HepG2 (cell line): ENCODE measurements at regions not wholly inside any gene's neighbourhood (a gene's known extent, or its start where the extent isn't known, plus 50 kb on each side); places are given as distances from the start of the nearest gene placed in this dataset.

Source experiments
- ATAC-seq: fragments of 200-7000 bp; cut with Tn5 transposase; 3 replicates; pipeline ENCODE4 v1.9.1; 2020; ENCODE audit warnings: mild to moderate bottlenecking, moderate library complexity
- BruUV-seq: library from RNA; stranded (reverse); fragments of 400-500 nt; replicated peaks from 2 replicates; lab custom pipeline; 2021; lab: Mats Ljungman, UMichigan
- CTCF ChIA-PET: fragments of 300-600 bp; formaldehyde crosslinking; extraction: SDS; loops from one replicate; lab custom pipeline; 2021; ENCODE audit warnings: low total read pairs, inconsistent platforms, low intra/inter-chr PET ratio; lab: Yijun Ruan, JAX
- POLR2A ChIA-PET: fragments of 350-600 bp; sonication (Branson Sonifier 250); formaldehyde crosslinking; loops from one replicate; lab custom pipeline; 2020; ENCODE audit warnings: antibody characterized with exemption, inconsistent platforms; lab: Yijun Ruan, JAX
- DNase-seq: peaks from one replicate; pipeline ENCODE4 v3.0.0-alpha.2; 2015; ENCODE audit warnings: low spot score
- FAIRE-seq: peaks from 3 replicates; lab custom pipeline; 2011; peaks lifted over from hg19 to GRCh38; lab: Jason Lieb, UNC
- H2AFZ ChIP-seq: one replicate; pipeline ENCODE4 v1.6.1; 2011; ENCODE audit warnings: low read length, inconsistent platforms
- H3K27ac ChIP-seq: fragments of 300-600 bp; 3 replicates; pipeline ENCODE4 v1.8.0; 2011; ENCODE audit warnings: mixed run types, mild to moderate bottlenecking, mixed read lengths, low read length, inconsistent platforms; ENCODE audit not compliant: insufficient read depth; ENCODE audit errors: extremely low read length
- H3K27me3 ChIP-seq, 2 experiments: fragments of 200-600 bp in 1 of 2; 2 replicates in 1 of 2; 3 replicates in 1 of 2; pipeline versions ENCODE4 v1.6.0 to v1.8.0; 2011; ENCODE audit warnings: low read length in 2 of 2, mild to moderate bottlenecking in 2 of 2, moderate library complexity in 2 of 2, inconsistent platforms in 1 of 2; ENCODE audit not compliant: insufficient read depth in 2 of 2, control insufficient read depth in 1 of 2
- H3K36me3 ChIP-seq, 2 experiments: fragments of 200-600 bp in 1 of 2; replicated peaks in 1 of 2; 2 replicates in 1 of 2; 3 replicates in 1 of 2; pipeline versions ENCODE4 v1.5.1 to v1.8.0; 2011; ENCODE audit warnings: low read length in 2 of 2, inconsistent platforms in 1 of 2; ENCODE audit not compliant: insufficient read depth in 2 of 2, control insufficient read depth in 1 of 2
- H3K4me1 ChIP-seq: 2 replicates; pipeline ENCODE4 v1.5.1; 2012; ENCODE audit warnings: low read length, inconsistent platforms; ENCODE audit not compliant: insufficient read depth
- H3K4me2 ChIP-seq: 2 replicates; pipeline ENCODE4 v1.6.0; 2011; ENCODE audit warnings: low read depth, low read length, inconsistent platforms
- H3K4me3 ChIP-seq, 3 experiments: fragments of 200-600 bp in 1 of 3; sonication (generic), shearing (Covaris generic) in 1 of 3; replicated peaks in 1 of 3; 2 replicates each; pipeline ENCODE4 v1.5.1; 2011 to 2016; ENCODE audit warnings: low read length in 3 of 3, inconsistent platforms in 2 of 3, low read depth in 2 of 3, mild to moderate bottlenecking in 2 of 3, control low read depth in 1 of 3, mixed read lengths in 1 of 3; ENCODE audit not compliant: insufficient read depth in 1 of 3
- H3K79me2 ChIP-seq: one replicate; pipeline ENCODE4 v1.6.1; 2011; ENCODE audit warnings: low read length, inconsistent platforms; ENCODE audit not compliant: insufficient read depth
- H3K9ac ChIP-seq: 2 replicates; pipeline ENCODE4 v1.6.0; 2011; ENCODE audit warnings: mild to moderate bottlenecking, low read depth, low read length, inconsistent platforms; ENCODE audit not compliant: insufficient read depth
- H3K9me3 ChIP-seq: 2 replicates; pipeline ENCODE4 v1.5.1; 2012; ENCODE audit warnings: mild to moderate bottlenecking, low read length
- H4K20me1 ChIP-seq: 2 replicates; pipeline ENCODE4 v1.6.0; 2011; ENCODE audit warnings: inconsistent platforms, mild to moderate bottlenecking, low read length, moderate library complexity; ENCODE audit not compliant: insufficient read depth
- BORCS8-MEF2B ChIP-seq: sonication (generic); formaldehyde crosslinking; IDR thresholded peaks from 2 replicates; pipeline ENCODE4 v1.8.0; 2022; ENCODE audit warnings: mild to moderate bottlenecking, missing genetic modification reagents
- BRD4 ChIP-seq: sonication (generic); formaldehyde crosslinking; IDR thresholded peaks from 2 replicates; pipeline ENCODE4 v1.4.0; 2020; ENCODE audit warnings: missing genetic modification reagents
- JUNB ChIP-seq: sonication (generic); formaldehyde crosslinking; IDR thresholded peaks from 2 replicates; pipeline ENCODE4 v1.8.0; 2022; ENCODE audit warnings: missing genetic modification reagents, mild to moderate bottlenecking, borderline replicate concordance
- TGIF2 ChIP-seq: IDR thresholded peaks from 2 replicates; pipeline ENCODE4 v1.6.1; 2016; ENCODE audit warnings: control low read depth, missing compliant biosample characterization
- ZBTB42 ChIP-seq: sonication (generic); formaldehyde crosslinking; IDR thresholded peaks from 2 replicates; pipeline ENCODE4 v1.5.0; 2020; ENCODE audit warnings: mild to moderate bottlenecking, missing genetic modification reagents
- ZNF180 ChIP-seq: sonication (generic); formaldehyde crosslinking; IDR thresholded peaks from 2 replicates; pipeline ENCODE4 v1.4.0; 2020; ENCODE audit warnings: low read depth, missing genetic modification reagents, borderline replicate concordance
- ZNF564 ChIP-seq: sonication (generic); formaldehyde crosslinking; IDR thresholded peaks from 2 replicates; pipeline ENCODE4 v1.8.1; 2023; ENCODE audit warnings: mild to moderate bottlenecking, missing genetic modification reagents
- ZNF703 ChIP-seq: sonication (generic); formaldehyde crosslinking; IDR thresholded peaks from 2 replicates; pipeline ENCODE4 v1.5.1; 2020; ENCODE audit warnings: missing genetic modification reagents, mild to moderate bottlenecking, moderate library complexity, borderline replicate concordance
- ZNF709 ChIP-seq: sonication (generic); formaldehyde crosslinking; IDR thresholded peaks from 2 replicates; pipeline ENCODE4 v1.5.0; 2020; ENCODE audit warnings: mild to moderate bottlenecking, missing genetic modification reagents
- WGBS: methylation state at CpG from one replicate; pipeline ENCODE4 v1.1.6; 2017; ENCODE audit warnings: low lambda C conversion rate; 5-methylcytosine and 5-hydroxymethylcytosine counted together
- in situ Hi-C: cut with HindIII; loops from 2 replicates; pipeline ENCODE4 v1.10.0; 2017; ENCODE audit warnings: low pct_unique_long_range_greater_than_20kb; ENCODE audit not compliant: extremely low pct_ligation_motif_present
- intact Hi-C: fragments of 100-400 bp; cut with micrococcal nuclease; formaldehyde crosslinking; loops from one replicate; pipeline ENCODE4 v1.10.0; 2022; ENCODE audit not compliant: unreplicated experiment
- TF ChIP-seq, protein P1 (sequence below): fragments of 450-650 bp; IDR thresholded peaks from 2 replicates; pipeline ENCODE4 v1.6.1; 2017

GRCh38 chr9:90722071-90722470, 79.4 kb upstream of the DIRAS2 start:
- no peak for TF ChIP-seq ZBTB42 (CRISPR knock-in tag)
- no peak for TF ChIP-seq ZNF709 (CRISPR knock-in tag)
- TF ChIP-seq TGIF2 (CRISPR knock-in tag) = no peak
- TF ChIP-seq ZNF703 (CRISPR knock-in tag) = no peak
- TF ChIP-seq, protein P1, sequence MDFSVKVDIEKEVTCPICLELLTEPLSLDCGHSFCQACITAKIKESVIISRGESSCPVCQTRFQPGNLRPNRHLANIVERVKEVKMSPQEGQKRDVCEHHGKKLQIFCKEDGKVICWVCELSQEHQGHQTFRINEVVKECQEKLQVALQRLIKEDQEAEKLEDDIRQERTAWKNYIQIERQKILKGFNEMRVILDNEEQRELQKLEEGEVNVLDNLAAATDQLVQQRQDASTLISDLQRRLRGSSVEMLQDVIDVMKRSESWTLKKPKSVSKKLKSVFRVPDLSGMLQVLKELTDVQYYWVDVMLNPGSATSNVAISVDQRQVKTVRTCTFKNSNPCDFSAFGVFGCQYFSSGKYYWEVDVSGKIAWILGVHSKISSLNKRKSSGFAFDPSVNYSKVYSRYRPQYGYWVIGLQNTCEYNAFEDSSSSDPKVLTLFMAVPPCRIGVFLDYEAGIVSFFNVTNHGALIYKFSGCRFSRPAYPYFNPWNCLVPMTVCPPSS = no peak
- no peak for TF ChIP-seq ZNF180 (CRISPR knock-in tag)
- TF ChIP-seq BRD4 (CRISPR knock-in tag) = no peak
- no peak for TF ChIP-seq JUNB (CRISPR knock-in tag)
- no peak for TF ChIP-seq ZNF564 (CRISPR knock-in tag)
- no peak for TF ChIP-seq BORCS8-MEF2B (CRISPR knock-in tag)
- FAIRE-seq (no peak), DNase-seq (no peak), ATAC-seq (no peak)
- Histone ChIP-seq H3K4me1 (no peaks in the 10 kb centered on the region), H3K9ac (no peak overlapping the region), H4K20me1 (no peaks in the 10 kb centered on the region), H3K27ac (no peak overlapping the region), H3K4me2 (no peak overlapping the region), H3K9me3 (no peaks in the 10 kb centered on the region), H3K36me3 (no peaks in the 10 kb centered on the region), H3K4me3 (no peak overlapping the region), H3K79me2 (no peaks in the 10 kb centered on the region), H3K27me3 (peaks cover 1 to 18% of the 10 kb centered on the region in 2 experiments; a peak in 2 of 5 replicates), H2AFZ (no peak overlapping the region)
- in situ Hi-C loops (no loop called here), intact Hi-C loops (no loop called here)
- no TSS peak for BruUV-seq
- 0% methylated on average over 3 of the region's 3 CpGs for WGBS
- ChIA-PET CTCF (no interaction called here), POLR2A (no interaction called here)
